K562 (cell line): ENCODE measurements at regions not wholly inside any gene's neighbourhood (a gene's known extent, or its start where the extent isn't known, plus 50 kb on each side); places are given as distances from the start of the nearest gene placed in this dataset.

Experiments
- ELF1 ChIP-seq: fragments of 200-800 bp; sonication (Bioruptor generic); IDR thresholded peaks from 2 replicates; pipeline ENCODE4 v1.6.1; 2016; ENCODE audit warnings: missing genetic modification characterization, missing compliant biosample characterization
- GABPA ChIP-seq: fragments of 200-800 bp; sonication (Bioruptor generic); conservative IDR thresholded peaks from 2 replicates; pipeline ENCODE4 v1.6.1; 2016; ENCODE audit warnings: low read depth, missing genetic modification characterization, missing compliant biosample characterization
- MTA2 ChIP-seq: fragments of 450-650 bp; IDR thresholded peaks from 2 replicates; pipeline ENCODE4 v1.6.1; 2016; ENCODE audit warnings: low read depth
- PHF8 ChIP-seq: fragments of 200-600 bp; sonication (generic); IDR thresholded peaks from 2 replicates; pipeline ENCODE4 v1.6.1; 2012; ENCODE audit warnings: mixed run types, mild to moderate bottlenecking, inconsistent platforms, low read length, moderate library complexity, borderline replicate concordance
- POLR2G ChIP-seq: fragments of 200-400 bp; formaldehyde crosslinking; IDR thresholded peaks from 2 replicates; pipeline ENCODE4 v1.6.1; 2017; ENCODE audit warnings: low read depth, mild to moderate bottlenecking, antibody characterized with exemption, low read length, moderate library complexity
- RBFOX2 ChIP-seq: fragments of 200-400 bp; formaldehyde crosslinking; IDR thresholded peaks from 2 replicates; pipeline ENCODE4 v1.6.1; 2017; ENCODE audit warnings: low read depth, mild to moderate bottlenecking, low read length, moderate library complexity
- SNRNP70 ChIP-seq: fragments of 200-400 bp; formaldehyde crosslinking; optimal IDR thresholded peaks from 2 replicates; pipeline ENCODE3; 2017; ENCODE audit warnings: low read depth, low read length
- ZC3H4 ChIP-seq: sonication (generic); formaldehyde crosslinking; IDR thresholded peaks from 2 replicates; pipeline ENCODE4 v1.9.0; 2021; ENCODE audit warnings: missing genetic modification reagents, borderline replicate concordance
- ZKSCAN1 ChIP-seq: fragments of 150-350 bp; IDR thresholded peaks from 2 replicates; pipeline ENCODE4 v1.6.1; 2016; ENCODE audit warnings: low read depth, low read length
- ZNF23 ChIP-seq: fragments of 250-450 bp; sonication (Bioruptor Pico); IDR thresholded peaks from 2 replicates; pipeline ENCODE4 v1.4.0; 2020; ENCODE audit warnings: mild to moderate bottlenecking
- ZNF232 ChIP-seq: sonication (generic); formaldehyde crosslinking; IDR thresholded peaks from 2 replicates; pipeline ENCODE4 v1.8.0; 2022; ENCODE audit warnings: mild to moderate bottlenecking, missing genetic modification reagents
- ZNF785 ChIP-seq: fragments of 250-450 bp; sonication (Bioruptor Pico); IDR thresholded peaks from 2 replicates; pipeline ENCODE4 v1.4.0; 2020; ENCODE audit warnings: mild to moderate bottlenecking
- TF ChIP-seq, protein P1 (sequence below), 2 experiments: fragments of 450-650 bp; IDR thresholded peaks; 2 replicates each; pipeline ENCODE4 v1.6.1; 2016; ENCODE audit warnings: mild to moderate bottlenecking in 2 of 2, borderline replicate concordance in 1 of 2, low read depth in 1 of 2, moderate library complexity in 1 of 2

DNA sequence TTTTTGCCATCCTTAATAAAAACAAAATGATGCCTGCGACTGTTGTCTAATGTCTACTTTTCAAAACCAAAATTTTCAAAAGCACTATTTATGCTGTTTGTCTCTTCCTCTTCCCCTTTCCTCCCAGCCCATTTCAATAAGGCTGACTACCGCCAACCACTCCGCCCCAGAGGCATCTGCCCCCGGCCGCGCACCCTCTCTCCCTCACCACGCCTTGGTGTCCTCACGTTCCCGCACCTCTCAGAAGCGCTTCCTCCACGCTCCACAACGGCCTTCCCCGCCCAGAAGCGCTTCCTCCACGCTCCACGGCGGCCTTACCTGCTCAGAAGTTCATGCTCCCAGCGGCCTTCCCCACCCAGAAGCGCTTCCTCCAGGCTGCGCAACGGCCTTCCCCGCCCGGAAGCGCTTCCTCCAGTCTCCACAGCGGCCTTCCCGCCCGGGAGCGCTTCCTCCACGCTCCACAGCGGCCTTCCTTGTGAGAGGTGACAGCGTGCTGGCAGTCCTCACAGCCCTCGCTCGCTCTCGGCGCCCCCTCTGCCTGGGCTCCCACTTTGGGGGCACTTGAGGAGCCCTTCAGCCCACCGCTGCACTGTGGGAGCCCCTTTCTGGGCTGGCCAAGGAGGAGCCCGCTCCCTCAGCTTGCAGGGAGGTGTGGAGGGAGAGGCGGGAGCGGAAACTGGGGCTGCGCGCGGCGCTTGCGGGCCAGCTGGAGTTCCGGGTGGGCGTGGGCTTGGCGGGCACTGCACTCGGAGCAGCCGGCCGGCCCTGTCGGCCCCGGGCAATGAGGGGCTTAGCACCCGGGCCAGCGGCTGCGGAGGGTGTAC, 490.4 kb upstream of the ZFP42 start (continued):
- TF ChIP-seq ZC3H4 (CRISPR knock-in tag) (no peak), ZNF23 (CRISPR knock-in tag) (no peak), POLR2G (0 out of 2 replicates have a peak, but pooled peaks have one; percentile 30), MTA2 (no peak), ZKSCAN1 (no peak), ELF1 (0 out of 2 replicates have a peak, but pooled peaks have one; percentile 18), ZNF785 (CRISPR knock-in tag) (no peak), SNRNP70 (no peak), ZNF232 (CRISPR knock-in tag) (no peak), PHF8 (peak; percentile 43; the same call in 1 of the 2 replicates), RBFOX2 (0 out of 2 replicates have a peak, but pooled peaks have one; percentile 36), GABPA (tag) (peak; percentile 65)
- TF ChIP-seq, protein P1, sequence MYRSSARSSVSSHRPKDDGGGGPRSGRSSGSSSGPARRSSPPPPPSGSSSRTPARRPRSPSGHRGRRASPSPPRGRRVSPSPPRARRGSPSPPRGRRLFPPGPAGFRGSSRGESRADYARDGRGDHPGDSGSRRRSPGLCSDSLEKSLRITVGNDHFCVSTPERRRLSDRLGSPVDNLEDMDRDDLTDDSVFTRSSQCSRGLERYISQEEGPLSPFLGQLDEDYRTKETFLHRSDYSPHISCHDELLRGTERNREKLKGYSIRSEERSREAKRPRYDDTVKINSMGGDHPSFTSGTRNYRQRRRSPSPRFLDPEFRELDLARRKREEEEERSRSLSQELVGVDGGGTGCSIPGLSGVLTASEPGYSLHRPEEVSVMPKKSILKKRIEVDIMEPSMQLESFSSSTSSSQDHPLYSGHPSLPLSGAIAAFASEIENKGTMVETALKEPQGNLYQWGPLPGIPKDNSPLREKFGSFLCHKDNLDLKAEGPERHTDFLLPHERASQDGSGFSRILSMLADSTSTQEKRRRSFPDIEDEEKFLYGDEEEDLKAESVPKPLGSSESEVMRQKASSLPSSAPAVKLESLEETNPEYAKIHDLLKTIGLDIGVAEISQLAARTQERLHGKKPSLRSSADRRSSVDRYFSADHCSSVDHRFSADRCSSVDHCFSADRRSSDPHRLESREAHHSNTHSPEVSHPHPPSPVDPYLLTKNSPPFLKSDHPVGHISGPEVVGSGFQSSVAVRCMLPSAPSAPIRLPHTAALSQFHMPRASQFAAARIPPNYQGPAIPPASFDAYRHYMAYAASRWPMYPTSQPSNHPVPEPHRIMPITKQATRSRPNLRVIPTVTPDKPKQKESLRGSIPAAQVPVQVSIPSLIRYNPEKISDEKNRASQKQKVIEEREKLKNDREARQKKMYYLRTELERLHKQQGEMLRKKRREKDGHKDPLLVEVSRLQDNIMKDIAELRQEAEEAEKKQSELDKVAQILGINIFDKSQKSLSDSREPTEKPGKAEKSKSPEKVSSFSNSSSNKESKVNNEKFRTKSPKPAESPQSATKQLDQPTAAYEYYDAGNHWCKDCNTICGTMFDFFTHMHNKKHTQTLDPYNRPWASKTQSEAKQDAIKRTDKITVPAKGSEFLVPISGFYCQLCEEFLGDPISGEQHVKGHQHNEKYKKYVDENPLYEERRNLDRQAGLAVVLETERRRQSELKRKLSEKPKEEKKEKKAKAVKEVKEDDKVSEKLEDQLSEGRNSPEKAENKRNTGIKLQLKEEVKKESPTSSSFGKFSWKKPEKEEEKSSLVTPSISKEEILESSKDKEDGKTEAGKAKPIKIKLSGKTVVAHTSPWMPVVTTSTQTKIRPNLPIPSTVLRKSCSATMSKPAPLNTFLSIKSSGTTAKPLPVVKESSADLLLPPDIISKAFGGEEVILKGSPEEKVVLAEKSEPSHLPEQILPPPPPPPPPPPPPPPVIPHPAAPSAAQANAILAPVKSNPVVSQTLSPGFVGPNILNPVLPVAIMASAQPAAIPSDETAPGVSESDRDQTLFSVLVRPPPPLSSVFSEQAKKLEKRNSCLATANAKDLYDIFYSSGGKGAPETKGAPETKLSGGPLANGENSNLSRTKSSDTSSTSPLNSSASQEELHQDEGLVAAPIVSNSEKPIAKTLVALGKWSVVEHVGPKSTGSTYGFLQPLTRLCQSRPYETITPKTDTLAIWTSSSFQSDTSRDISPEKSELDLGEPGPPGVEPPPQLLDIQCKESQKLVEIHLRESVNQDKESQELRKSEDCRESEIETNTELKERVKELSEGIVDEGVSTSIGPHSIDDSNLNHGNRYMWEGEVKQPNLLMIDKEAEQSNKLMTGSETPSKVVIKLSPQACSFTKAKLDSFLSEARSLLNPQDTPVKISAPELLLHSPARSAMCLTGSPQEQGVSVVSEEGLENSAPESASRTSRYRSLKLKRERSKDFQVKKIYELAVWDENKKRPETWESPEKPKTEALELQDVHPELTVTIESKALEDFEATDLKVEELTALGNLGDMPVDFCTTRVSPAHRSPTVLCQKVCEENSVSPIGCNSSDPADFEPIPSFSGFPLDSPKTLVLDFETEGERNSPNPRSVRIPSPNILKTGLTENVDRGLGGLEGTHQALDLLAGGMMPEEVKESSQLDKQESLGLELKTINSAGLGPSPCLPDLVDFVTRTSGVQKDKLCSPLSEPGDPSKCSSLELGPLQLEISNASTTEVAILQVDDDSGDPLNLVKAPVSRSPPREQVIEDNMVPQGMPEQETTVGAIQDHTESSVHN (IDR thresholded peaks at IDR 0.05; ENCODE audit: borderline replicate concordance in 1 of 2, low read depth in 1 of 2) = no peak
